ENCODE measurements at regions not wholly inside any gene's neighbourhood (a gene's known extent, or its start where the extent isn't known, plus 50 kb on each side); places are given as distances from the start of the nearest gene placed in this dataset.
"Not testable (repeated sequence)": the region's sequence is repeated elsewhere in the genome, so short reads cannot be mapped to it uniquely, and the experiment has no call there.

DNA sequence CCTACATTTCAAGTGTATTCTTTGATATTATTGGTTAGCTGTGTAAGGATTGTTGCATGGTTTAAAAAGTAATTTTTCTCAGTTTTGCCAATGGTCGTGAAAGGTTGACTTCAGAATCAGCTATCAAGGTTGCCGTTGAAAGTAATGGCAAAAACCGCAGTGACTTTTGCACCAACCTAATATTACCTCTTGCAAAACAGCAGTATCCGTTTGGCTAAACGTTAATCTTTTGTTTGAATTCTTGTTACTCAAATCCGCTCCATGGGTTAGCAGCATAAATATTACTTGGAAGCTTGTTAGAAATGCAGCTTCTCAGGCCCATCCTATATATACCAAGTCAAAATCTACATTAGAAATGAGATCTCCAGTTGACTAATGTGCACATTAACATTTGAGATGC, 141.6 kb upstream of the PRSS12 start:
- DNase-seq (ENCODE audit: extremely low read depth, low read depth): not testable (repeated sequence)

DNA sequence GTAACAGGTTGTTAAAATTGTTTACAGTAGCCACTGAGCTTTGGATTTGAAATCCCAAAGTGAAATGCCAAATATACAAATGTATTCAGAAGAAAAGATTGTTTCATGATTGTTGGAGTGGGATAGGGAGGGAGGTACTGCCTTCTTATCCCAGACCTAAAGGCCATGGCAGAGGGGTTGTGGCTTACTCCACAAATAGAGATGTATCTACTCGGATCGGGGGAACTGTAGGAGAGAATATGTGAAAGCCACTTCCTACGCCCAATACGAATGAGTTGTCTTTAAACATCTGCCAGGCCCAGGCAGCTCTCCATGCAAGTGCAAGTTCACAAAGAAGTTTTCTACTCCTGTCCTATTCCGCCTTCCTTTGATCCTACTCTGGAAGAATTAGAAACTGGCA, 150.2 kb upstream of the PRSS12 start:
- not testable (repeated sequence) for DNase-seq (ENCODE audit: extremely low read depth, low read depth)

GRCh38 chr4:118504927-118505326, 152.1 kb upstream of the PRSS12 start:
- DNase-seq (ENCODE audit: extremely low read depth, low read depth): not testable (repeated sequence)

DNA sequence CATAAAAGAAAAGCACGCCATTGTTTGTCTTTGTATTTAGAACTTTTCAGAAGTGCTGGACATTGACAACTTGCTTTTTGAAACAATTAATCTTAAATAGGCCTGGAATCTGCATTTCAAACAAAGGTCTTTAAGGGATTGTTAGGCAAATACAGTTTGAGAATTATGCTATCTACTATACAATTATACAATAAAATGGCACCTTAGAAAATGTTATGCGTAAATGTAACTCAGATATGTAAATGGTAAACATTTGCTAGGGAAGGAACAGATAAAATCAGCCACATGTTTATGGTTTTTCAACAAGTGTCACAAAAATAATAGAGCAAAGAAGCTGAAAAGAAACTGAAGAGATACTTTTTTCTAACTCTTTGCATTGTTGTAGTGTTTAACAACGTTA, 152.7 kb upstream of the PRSS12 start:
- not testable (repeated sequence) for DNase-seq (ENCODE audit: extremely low read depth, low read depth)

GRCh38 chr4:118512870-118513269, 160.1 kb upstream of the PRSS12 start:
- DNase-seq (ENCODE audit: extremely low read depth, low read depth): not testable (repeated sequence)

DNA sequence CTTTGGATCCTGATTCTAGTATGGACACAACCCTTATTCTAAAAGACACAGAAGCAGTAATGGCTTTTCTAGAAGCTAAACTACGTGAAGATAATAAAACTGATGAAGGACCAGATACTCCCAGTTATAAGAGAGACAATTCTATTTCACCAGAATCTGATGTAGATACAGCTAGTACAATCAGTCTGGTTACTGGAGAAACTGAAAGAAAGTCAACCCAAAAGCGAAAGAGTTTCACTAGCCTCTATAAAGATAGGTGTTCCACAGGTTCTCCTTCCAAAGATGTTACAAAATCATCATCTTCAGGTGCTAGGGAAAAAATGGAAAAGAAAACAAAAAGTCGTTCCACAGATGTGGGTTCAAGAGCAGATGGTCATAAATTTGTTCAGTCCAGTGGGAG, 161.5 kb upstream of the PRSS12 start:
- not testable (repeated sequence) for DNase-seq (ENCODE audit: extremely low read depth, low read depth)

DNA sequence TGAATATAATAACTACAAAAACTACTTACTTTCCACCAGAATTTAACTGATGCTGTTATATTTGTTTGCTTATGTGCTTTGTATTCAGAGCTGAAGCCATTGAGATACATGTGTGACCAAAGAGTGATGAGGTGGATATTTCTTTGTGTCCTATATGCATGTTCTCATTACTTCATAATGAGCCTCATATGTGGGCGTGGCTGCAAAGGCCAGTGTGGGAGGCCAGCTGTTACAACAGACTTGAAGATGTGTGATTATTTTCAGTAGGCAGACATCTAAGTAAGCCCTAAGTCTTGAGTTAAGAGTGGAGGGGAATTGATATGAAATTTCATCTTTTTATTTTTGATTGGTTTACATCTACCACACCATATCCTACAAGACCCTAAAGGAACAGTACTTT, 163.3 kb upstream of the PRSS12 start:
- DNase-seq (ENCODE audit: extremely low read depth, low read depth): not testable (repeated sequence)

DNA sequence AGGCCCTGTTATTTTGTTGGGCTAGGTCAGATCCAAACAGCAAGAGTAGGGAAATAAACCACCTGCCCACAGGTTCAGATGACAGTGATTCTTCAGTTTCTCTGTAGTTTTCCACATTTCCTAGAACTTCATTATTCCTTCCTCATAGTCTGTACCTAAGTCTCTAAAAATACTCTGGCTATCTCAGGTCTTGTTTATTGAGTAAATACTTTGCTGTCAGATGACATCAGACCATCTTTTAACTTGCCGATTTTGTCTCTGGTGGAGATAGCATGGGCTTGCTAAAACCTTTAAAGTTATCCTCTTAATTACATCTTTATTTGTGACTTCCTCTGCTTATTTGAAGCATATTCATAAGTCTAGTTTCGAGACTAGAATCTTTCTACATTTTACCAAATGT, 155.1 kb upstream of the METTL14 start:
- DNase-seq (ENCODE audit: extremely low read depth, low read depth): not testable (repeated sequence)

DNA sequence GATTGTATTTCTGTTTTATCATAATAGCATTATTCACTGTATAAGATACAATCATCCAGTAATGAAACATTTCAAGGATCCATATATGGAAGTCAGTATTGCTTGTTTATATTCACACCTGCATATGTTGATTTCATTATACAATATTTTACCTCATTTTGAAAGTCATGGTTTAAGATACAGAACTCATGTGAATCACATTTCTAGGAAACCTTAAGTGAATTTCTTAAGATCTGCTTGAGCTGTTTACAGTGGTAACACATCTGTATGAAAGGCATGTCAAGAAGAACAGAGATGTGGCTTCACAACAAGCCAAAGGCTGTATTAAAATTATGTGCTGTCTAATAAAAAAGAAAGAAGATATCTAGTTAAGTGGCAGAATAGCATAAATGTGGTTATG, 153.2 kb upstream of the METTL14 start:
- DNase-seq (ENCODE audit: extremely low read depth, low read depth): not testable (repeated sequence)

- not testable (repeated sequence) for DNase-seq (ENCODE audit: extremely low read depth, low read depth)
Measured at GRCh38 chr4:118535788-118536187, 149.4 kb upstream of the METTL14 start.

DNA sequence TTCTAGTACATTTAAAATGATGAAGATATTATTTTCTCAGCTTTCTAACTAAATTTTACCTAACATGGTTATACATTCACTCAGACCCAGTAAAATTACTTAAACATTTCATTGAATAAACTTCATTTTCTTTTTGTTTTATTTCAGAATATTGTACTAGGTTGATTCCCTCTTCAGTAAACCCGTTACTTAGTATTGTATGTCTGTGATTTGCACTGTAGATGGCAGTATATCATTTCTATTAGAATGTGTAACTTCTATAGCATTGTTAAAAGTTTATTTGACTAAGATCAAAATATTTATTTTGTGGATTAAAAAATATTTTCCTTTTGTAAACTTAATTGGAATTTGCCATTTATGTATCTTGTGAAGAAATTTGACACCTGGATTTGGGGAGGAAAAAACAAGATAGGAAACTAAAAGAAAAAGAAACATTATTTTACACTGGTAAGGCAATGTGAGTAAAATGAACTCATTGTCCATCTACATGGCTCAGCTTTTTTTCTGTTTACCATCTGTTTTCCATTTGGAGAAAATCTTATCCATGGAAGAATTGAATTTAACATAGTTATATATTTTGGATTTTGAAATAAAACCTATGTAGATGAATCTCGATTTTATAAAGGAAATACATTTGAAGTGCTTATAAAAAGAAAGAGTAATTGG, 145.6 kb upstream of the METTL14 start:
- not testable (repeated sequence) for DNase-seq (ENCODE audit: extremely low read depth, low read depth)

DNA sequence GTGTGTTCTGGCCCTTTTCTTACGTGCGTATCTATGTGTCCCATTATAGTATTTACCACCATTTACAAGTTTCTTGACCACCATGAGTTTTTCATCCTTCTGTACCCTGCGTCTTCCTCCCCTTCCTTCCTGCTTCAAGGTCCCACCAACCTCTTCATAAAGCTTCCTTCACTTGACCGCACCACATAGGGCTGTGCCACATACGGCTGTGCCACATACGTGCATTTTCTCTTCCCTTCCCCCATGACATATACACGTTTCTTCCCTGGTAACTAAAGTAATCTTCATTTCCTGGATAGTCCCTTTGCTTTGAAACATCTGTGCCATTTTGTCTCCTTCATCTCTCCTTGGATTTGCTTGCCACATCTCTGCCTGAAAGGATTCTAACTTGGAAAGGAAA, 128.6 kb upstream of the METTL14 start:
- DNase-seq (ENCODE audit: extremely low read depth, low read depth): not testable (repeated sequence)

GRCh38 chr4:118557298-118557851, 127.8 kb upstream of the METTL14 start:
- DNase-seq (ENCODE audit: extremely low read depth, low read depth): no peak

DNA sequence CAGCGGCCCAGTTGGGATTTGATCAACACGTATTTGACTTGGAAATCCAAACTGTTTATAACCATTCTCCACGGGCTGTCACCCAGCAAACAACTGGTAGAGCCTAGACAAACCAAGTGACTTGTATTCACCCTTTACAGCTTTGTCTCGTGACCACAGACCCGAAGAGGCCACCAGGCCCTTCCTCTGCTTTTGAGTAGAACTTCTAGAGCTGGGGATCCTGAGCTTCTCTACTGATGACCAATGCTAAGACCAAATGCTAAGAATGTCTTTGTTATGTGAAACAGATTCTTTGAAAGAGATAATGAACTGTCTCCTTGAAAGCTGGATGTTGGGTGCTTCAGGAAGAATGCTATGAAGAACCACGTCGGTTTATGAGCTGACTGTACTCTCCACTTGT, 127.0 kb upstream of the METTL14 start:
- DNase-seq (ENCODE audit: extremely low read depth, low read depth): not testable (repeated sequence)

DNA sequence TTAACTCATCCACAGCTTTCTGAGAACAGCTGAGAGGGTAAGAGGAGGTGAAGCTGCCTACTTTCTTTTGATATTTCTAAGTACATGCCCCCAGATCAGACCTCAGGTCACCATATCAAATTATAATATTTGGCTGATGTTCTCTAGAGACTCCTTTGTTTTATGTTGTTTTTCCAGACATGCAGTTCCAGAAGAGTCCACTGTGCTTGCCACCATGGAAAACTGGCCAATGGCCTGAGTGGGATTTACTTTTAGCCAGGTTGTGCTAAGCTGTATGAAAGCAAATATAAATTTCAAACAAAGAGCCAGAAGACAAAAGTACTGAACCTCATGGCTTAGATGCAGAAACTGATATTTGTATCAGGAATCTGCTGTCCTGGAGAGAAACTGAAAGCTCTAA, 123.6 kb upstream of the METTL14 start:
- DNase-seq (ENCODE audit: extremely low read depth, low read depth): not testable (repeated sequence)

DNA sequence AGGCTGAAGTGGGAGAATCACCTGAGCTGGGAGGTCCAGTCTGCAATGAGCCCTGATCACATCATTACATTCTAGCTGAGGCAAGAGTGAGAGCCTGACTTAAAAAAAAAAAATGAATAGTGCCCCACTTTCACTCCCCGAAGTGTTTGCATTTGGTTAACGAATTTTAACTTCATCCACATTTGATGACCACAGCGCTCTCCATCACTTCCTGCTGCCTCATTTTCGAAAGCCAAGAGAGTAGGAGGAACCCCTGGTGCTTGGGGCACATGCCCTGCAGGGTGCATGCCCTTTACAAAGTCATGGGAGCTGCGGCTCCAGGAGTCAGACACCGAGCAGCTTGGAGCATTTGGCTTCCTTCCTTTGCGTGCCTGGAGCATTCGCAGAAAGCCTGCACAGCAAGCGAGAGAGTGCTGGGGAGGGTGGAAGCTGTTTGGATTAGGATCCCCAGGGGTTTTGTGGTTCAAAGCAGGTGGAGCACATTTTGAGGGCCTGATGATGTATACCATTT, 119.1 kb upstream of the METTL14 start:
- not testable (repeated sequence) for DNase-seq (ENCODE audit: extremely low read depth, low read depth)

GRCh38 chr4:118572991-118573390, 112.2 kb upstream of the METTL14 start:
- not testable (repeated sequence) for DNase-seq (ENCODE audit: extremely low read depth, low read depth)

DNA sequence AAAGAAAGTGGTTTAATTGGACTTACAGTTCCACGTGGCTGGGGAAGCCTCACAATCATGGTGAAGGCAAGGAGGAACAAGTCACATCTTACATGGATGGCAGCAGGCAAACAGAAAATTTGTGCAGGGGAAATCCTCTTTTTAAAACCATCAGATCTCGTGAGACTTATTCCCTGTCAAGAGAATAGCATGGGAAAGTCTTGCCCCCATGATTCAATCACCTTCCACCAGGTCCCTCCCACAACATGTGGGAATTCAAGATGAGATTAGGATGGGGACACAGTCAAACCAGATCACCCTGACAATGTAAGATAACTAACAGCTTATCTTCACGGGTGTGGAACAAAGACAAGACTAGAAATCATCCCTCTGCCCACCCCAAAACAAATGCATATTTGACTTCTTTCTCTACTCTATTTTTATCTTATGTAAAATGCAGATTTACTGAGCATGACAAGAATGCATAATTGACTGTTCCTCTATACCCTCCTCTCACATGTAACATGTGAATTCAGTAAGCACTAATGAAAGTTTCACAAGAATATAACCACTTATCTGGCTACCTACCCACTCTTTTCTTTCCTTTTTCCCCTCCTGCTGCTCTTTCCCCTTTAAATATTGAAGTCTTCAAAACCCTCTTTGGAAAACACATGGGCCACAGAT, 110.8 kb upstream of the METTL14 start:
- DNase-seq (ENCODE audit: extremely low read depth, low read depth): not testable (repeated sequence)

DNA sequence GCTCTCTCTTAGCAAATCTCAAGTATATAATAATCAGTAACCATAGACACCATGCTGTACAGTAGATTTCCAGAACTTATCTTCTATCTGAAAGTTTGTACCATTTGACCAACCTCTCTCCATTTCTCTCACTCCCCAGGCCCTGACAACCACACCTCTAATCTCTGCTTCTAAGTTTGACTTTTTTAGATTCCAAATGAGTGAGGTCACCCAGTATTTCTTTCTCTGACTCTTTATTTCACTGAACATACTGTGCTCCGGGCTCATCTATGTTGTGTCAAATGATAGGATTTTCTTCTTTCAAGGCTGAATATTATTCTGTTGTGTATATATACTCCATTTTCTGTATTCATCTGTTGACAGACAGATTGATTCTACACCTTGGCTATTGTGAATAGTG, 110.1 kb upstream of the METTL14 start:
- not testable (repeated sequence) for DNase-seq (ENCODE audit: extremely low read depth, low read depth)

DNA sequence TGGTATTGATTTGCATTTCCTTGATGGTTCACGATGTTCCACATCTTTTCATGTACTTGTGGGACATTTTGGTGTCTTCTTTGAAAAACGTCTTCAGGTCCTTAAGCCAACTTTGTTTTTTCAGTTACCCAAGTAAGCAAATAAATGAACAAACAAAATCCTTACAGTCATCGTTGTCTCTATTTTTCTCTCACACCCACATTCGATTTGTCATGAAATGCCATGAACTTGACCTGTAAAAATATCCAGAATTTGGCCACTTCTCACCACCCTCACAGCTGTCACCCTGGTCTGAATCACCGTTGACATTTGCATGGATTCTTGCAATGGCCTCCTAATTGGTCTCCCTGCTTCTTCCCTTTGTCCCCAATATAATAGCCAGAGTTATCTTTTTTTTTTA, 109.5 kb upstream of the METTL14 start:
- DNase-seq (ENCODE audit: extremely low read depth, low read depth): not testable (repeated sequence)

GRCh38 chr4:118576709-118577219, 108.4 kb upstream of the METTL14 start:
- not testable (repeated sequence) for DNase-seq (ENCODE audit: extremely low read depth, low read depth)

DNA sequence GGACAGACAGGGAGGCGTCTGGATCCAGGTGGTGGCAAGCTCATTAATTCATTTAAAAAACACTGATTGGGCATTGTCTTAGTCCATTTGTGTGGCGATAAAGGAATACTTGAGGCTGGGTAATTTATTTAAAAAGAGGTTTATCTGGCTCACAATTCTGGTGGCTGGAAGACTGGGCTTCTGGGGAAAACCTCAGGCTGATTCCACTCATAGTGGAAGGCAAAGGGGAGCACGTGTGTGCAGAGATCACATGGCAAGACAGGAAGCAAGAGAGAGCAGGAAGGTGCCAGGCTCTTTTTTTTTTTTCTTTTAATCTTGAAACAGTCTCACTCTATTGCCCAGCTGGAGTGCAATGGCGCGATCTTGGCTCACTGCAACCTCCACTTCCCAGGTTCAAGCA, 100.2 kb upstream of the METTL14 start:
- no peak for DNase-seq (ENCODE audit: extremely low read depth, low read depth)

Measured in NCI-H460 (cell line).